GM21529 (cell line): ENCODE measurements at regions not wholly inside any gene's neighbourhood (a gene's known extent, or its start where the extent isn't known, plus 50 kb on each side); places are given as distances from the start of the nearest gene placed in this dataset.

Experiments used
- ATAC-seq: cut with Tn5 transposase; IDR thresholded peaks from one replicate; pipeline ENCODE4 v1.9.1; 2021; ENCODE audit not compliant: unreplicated experiment

DNA sequence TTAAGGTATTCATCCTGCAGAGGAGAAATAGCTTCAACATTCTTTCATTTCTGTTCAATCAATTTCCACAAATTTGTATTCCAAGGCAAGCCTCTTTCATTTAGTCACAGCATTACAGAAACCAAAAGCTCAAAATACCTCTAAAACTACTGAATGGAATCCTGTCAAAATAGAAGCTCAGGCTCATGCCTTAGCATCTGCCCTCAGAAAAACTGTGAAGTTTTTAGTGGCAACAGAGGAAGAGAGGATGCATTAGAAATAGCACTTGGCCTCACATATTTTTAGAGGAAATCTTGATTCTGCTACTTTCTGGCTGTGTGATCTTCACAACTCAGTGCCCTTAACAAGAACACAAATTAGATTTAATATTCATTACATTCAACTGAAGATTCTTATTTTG, 69.1 kb upstream of the GALNT13 start:
- ATAC-seq, result no peak

DNA sequence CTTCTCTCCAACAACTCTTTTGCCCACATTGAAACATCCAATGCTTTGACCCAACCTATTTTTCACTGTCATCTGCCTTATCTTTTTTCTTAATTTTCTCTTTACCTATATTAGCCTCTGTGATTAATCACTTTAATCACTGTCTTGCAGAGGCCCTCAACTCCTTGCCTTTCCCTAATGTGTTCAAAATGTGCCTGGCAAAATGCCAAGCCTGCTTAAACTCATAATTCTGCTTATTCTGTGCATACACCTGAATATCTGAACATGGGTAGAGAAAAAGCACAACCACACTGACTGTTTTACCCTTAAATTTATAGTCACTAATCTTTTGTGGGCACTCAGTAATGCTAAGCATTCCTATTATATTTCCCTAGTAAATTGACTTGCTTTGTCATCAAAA, 63.0 kb upstream of the GALNT13 start:
- ATAC-seq, result no peak

DNA sequence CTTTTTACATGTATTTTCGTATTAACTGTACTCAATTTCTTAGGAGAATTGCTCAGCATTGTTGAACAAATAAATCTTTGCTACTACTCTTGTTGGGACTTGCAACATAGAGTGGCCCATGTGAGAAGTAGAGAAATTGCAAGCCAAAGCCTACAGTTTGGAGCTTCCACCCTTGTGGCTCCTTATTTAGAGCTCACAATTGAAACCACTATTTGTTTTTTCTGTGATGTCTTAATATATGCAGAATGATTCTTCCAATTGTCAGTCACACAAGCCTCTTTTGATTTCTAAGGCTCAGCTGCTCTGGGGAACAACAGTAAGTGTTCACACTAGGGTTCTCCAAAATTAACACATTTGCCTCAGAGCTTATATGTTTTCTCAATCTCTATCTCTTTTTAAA, 60.2 kb upstream of the GALNT13 start:
- no peak for ATAC-seq

DNA sequence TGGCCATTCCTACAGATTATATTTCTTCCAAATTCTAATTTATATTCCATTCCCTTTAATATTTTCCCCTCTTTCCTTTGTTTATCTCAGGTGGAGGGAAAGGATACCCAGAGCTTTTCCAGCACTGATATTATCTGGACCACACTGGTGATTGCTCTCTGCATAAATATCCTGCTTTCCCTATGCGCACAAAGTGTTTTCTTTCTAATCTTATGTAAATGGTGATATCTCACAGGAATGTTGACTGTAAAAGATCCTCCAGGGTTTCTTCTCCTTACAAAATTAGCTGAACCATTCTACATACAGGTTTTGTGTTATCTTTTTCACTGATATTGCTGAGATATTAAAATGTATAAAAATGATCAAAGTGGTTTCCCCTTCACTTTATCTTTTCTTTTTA, 59.1 kb upstream of the GALNT13 start:
- ATAC-seq, result no peak

DNA sequence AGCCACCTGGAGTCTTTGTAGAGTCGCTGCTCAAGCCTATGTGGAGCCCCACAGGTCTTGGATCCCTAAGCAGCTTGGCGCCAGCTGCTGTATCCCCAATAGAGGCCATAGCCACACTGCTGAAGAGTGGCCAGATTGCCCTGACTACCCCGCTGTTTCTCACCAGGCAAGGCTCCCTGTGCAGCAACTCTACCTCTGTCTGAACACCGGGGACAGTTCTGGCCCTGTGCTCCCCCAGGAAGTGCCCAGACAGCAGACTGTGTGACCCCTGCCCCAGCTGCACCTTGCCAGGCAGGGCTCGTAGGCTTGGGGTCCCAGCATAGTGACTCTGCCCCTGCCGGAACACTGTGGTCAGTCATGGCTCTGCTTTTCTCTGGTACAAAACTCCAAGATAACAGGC, 53.5 kb upstream of the GALNT13 start:
- no peak for ATAC-seq

DNA sequence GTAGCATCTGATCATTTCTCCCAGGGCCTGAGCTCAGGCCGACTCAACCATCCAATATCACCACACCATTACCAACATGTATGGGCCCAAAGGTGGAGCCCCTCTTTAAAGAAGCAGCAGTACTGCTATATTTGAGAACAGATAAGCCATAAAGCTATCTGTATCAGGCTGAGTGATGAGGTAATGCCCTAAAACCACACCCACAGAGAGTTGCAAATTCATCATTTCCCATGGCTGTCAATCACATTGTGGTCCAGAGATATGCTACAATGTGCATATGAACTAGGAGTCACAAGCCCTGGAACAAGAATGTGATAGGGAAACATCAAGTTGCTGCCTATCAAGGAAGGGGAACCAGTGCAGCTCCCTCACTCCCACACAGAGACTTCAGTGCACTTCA, 52.6 kb upstream of the GALNT13 start:
- no peak for ATAC-seq

DNA sequence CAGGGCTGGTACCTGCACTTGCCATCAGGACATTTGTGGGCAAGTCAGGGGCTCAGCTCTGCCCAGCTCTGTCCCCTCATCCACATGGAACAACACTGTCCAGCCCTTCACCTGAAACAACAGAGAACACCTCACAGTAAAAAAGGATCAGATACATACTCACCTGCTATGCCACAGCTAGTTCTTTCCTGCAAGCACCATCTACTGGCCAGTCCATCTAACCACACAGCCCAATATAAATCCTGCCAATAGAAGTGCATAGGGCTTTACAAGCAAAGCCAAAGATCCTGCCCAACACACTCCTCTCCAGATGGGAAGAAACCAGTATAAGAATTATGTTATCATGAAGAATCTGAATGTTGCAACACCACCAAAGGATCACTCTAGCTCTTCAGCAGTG, 52.2 kb upstream of the GALNT13 start:
- ATAC-seq, result no peak
